ENCODE measurements at regions not wholly inside any gene's neighbourhood (a gene's known extent, or its start where the extent isn't known, plus 50 kb on each side); places are given as distances from the start of the nearest gene placed in this dataset.

GRCh38 chr11:129723146-129723760, 92.4 kb upstream of the TMEM45B start:
- no peak for TF ChIP-seq CTCF (IDR thresholded peaks at IDR 0.05; ENCODE audit: control extremely low read depth, extremely low read depth, low read depth, missing control alignments)
- POLR2A ChIA-PET: no interaction called here

GRCh38 chr11:129723761-129724162, 91.9 kb upstream of the TMEM45B start:
- POLR2A ChIA-PET: no interaction called here
- TF ChIP-seq CTCF (IDR thresholded peaks at IDR 0.05; ENCODE audit: control extremely low read depth, extremely low read depth, low read depth, missing control alignments): no peak

More at GRCh38 chr11:129723146-129723760, 92.4 kb upstream of the TMEM45B start:
- CTCF ChIA-PET: interaction anchor here (1.3 kb wide), 1 partner anchor 28 kb away, joined by 4 read pairs; no protein-coding TSS in a partner anchor
- no peak for DNase-seq (ENCODE audit: extremely low spot score)

GRCh38 chr11:129724866-129725265, 90.8 kb upstream of the TMEM45B start:
- DNase-seq (ENCODE audit: extremely low spot score): no peak
- ChIA-PET POLR2A (no interaction called here), CTCF (interaction anchor here (1.0 kb wide), 1 partner anchor 14 kb away, joined by 3 read pairs; no protein-coding TSS in a partner anchor)
- TF ChIP-seq CTCF (IDR thresholded peaks at IDR 0.05; ENCODE audit: control extremely low read depth, extremely low read depth, low read depth, missing control alignments): no peak

More at GRCh38 chr11:129723761-129724162, 91.9 kb upstream of the TMEM45B start:
- no peak for DNase-seq (ENCODE audit: extremely low spot score)
- CTCF ChIA-PET: no interaction called here

GRCh38 chr11:129726179-129726578, 89.5 kb upstream of the TMEM45B start:
- CTCF ChIA-PET: no interaction called here
- no peak for DNase-seq (ENCODE audit: extremely low spot score)
- POLR2A ChIA-PET: no interaction called here
- TF ChIP-seq CTCF (IDR thresholded peaks at IDR 0.05; ENCODE audit: control extremely low read depth, extremely low read depth, low read depth, missing control alignments): no peak

- CTCF ChIA-PET: interaction anchor here (0.9 kb wide), 1 partner anchor 365 kb away, joined by 4 read pairs; no protein-coding TSS in a partner anchor
- POLR2A ChIA-PET: no interaction called here
- no peak for TF ChIP-seq CTCF (IDR thresholded peaks at IDR 0.05; ENCODE audit: control extremely low read depth, extremely low read depth, low read depth, missing control alignments)
- DNase-seq (ENCODE audit: extremely low spot score): no peak
Observed at GRCh38 chr11:129728581-129728980, 87.1 kb upstream of the TMEM45B start.

GRCh38 chr11:129729216-129729615, 86.4 kb upstream of the TMEM45B start:
- CTCF ChIA-PET: interaction anchor here (0.9 to 2.1 kb wide), 2 partner anchors 22 to 366 kb away, joined by 4 to 8 read pairs; no protein-coding TSS in a partner anchor
- no peak for DNase-seq (ENCODE audit: extremely low spot score)
- no peak for TF ChIP-seq CTCF (IDR thresholded peaks at IDR 0.05; ENCODE audit: control extremely low read depth, extremely low read depth, low read depth, missing control alignments)
- POLR2A ChIA-PET: no interaction called here
